HG02571 (cell line): ENCODE measurements at regions not wholly inside any gene's neighbourhood (a gene's known extent, or its start where the extent isn't known, plus 50 kb on each side); places are given as distances from the start of the nearest gene placed in this dataset.

Experiments used
- ATAC-seq: cut with Tn5 transposase; IDR thresholded peaks from one replicate; pipeline ENCODE4 v1.9.1; 2021; ENCODE audit warnings: mild to moderate bottlenecking, moderate library complexity; ENCODE audit not compliant: unreplicated experiment

- no peak for ATAC-seq
These were observed 107.6 kb upstream of the FAM9C start for GRCh38 chrX:13151828-13152517.

- ATAC-seq: no peak
These were observed 105.4 kb upstream of the FAM9C start for GRCh38 chrX:13149702-13150350.

- no peak for ATAC-seq
These were observed 103.3 kb upstream of the FAM9C start for GRCh38 chrX:13147733-13148132.

- ATAC-seq: no peak
These were observed 102.7 kb upstream of the FAM9C start for GRCh38 chrX:13147147-13147546.

GRCh38 chrX:13144927-13145655 lies 100.7 kb upstream of the FAM9C start:
- ATAC-seq: no peak

- no peak for ATAC-seq
These were observed 98.5 kb upstream of the FAM9C start for GRCh38 chrX:13142891-13143290.

- ATAC-seq: no peak
These were observed 95.6 kb upstream of the FAM9C start for GRCh38 chrX:13140007-13140406.

- ATAC-seq: no peak
These were observed 87.1 kb upstream of the FAM9C start for GRCh38 chrX:13131396-13132137.

- ATAC-seq: no peak
These were observed 86.4 kb upstream of the FAM9C start for GRCh38 chrX:13130816-13131215.

GRCh38 chrX:13128104-13128503 lies 83.7 kb upstream of the FAM9C start:
- ATAC-seq: no peak

- ATAC-seq: no peak
These were observed 82.4 kb upstream of the FAM9C start for GRCh38 chrX:13126775-13127174.

GRCh38 chrX:13125188-13125587 lies 80.8 kb upstream of the FAM9C start:
- no peak for ATAC-seq

- ATAC-seq: no peak
These were observed 79.5 kb upstream of the FAM9C start for GRCh38 chrX:13123857-13124345.

- ATAC-seq: no peak
These were observed 78.9 kb upstream of the FAM9C start for GRCh38 chrX:13123247-13123856.

GRCh38 chrX:13121020-13121555 lies 76.7 kb upstream of the FAM9C start:
- ATAC-seq: no peak

GRCh38 chrX:13120017-13120416 lies 75.6 kb upstream of the FAM9C start:
- ATAC-seq: no peak

- no peak for ATAC-seq
These were observed 75.0 kb upstream of the FAM9C start for GRCh38 chrX:13119386-13119785.

GRCh38 chrX:13115146-13115855 lies 70.9 kb upstream of the FAM9C start:
- no peak for ATAC-seq

GRCh38 chrX:13112499-13112898 lies 68.1 kb upstream of the FAM9C start:
- ATAC-seq: no peak
